Karpas-422 (cell line): ENCODE measurements at regions not wholly inside any gene's neighbourhood (a gene's known extent, or its start where the extent isn't known, plus 50 kb on each side); places are given as distances from the start of the nearest gene placed in this dataset.

Experiments
- DNase-seq: peaks from one replicate; pipeline ENCODE4 v3.0.0-alpha.2; 2015
- H2AFZ ChIP-seq: fragments of 200-600 bp; sonication (generic); 2 replicates; pipeline ENCODE4 v1.6.1; 2014; ENCODE audit warnings: antibody characterized with exemption, low read length, mixed read lengths
- H3K27ac ChIP-seq: fragments of 200-600 bp; sonication (generic); 2 replicates; pipeline ENCODE4 v1.5.1; 2014; ENCODE audit warnings: mild to moderate bottlenecking, low read length, moderate library complexity
- H3K27me3 ChIP-seq: fragments of 200-600 bp; sonication (generic); 2 replicates; pipeline ENCODE4 v1.6.1; 2014; ENCODE audit warnings: low read length, mixed read lengths
- H3K36me3 ChIP-seq: fragments of 200-600 bp; sonication (generic); 2 replicates; pipeline ENCODE4 v1.6.1; 2014; ENCODE audit warnings: low read length, mixed read lengths; ENCODE audit not compliant: insufficient read depth
- H3K4me1 ChIP-seq: fragments of 200-600 bp; sonication (generic); 2 replicates; pipeline ENCODE4 v1.6.1; 2014; ENCODE audit warnings: mild to moderate bottlenecking, low read length, mixed read lengths
- H3K4me2 ChIP-seq: fragments of 200-600 bp; sonication (generic); 2 replicates; pipeline ENCODE4 v1.6.1; 2014; ENCODE audit warnings: low read length, low read depth, mild to moderate bottlenecking; ENCODE audit not compliant: poor library complexity, severe bottlenecking
- H3K4me3 ChIP-seq: fragments of 200-600 bp; sonication (generic); 2 replicates; pipeline ENCODE4 v1.5.1; 2014; ENCODE audit warnings: mild to moderate bottlenecking, antibody characterized with exemption, low read length, mixed read lengths
- H3K79me2 ChIP-seq: fragments of 200-600 bp; sonication (generic); 2 replicates; pipeline ENCODE4 v1.6.1; 2014; ENCODE audit warnings: mild to moderate bottlenecking, low read length, mixed read lengths
- H3K9ac ChIP-seq: fragments of 200-600 bp; sonication (generic); 2 replicates; pipeline ENCODE4 v1.6.0; 2014; ENCODE audit warnings: low read length
- H3K9me2 ChIP-seq: fragments of 200-600 bp; sonication (generic), shearing (Covaris generic); replicated peaks from 2 replicates; pipeline ENCODE4 v1.6.0; 2014; ENCODE audit warnings: mild to moderate bottlenecking, low read length, moderate library complexity; ENCODE audit not compliant: insufficient read depth
- H3K9me3 ChIP-seq: fragments of 300-700, 200-600 bp; sonication (generic); 2 replicates; pipeline ENCODE4 v1.6.1; 2014; ENCODE audit warnings: low read length, mixed read lengths
- H4K20me1 ChIP-seq: fragments of 200-600 bp; sonication (generic); 2 replicates; pipeline ENCODE4 v1.6.1; 2014; ENCODE audit warnings: mild to moderate bottlenecking, antibody characterized with exemption, low read length, low read depth; ENCODE audit not compliant: insufficient read depth

GRCh38 chr2:133836691-133837345 is 268.6 kb upstream of the NCKAP5 start:
- Histone ChIP-seq H3K36me3 (no peaks in the 10 kb centered on the region), H3K4me2 (no peak overlapping the region), H2AFZ (no peak overlapping the region), H3K4me1 (no peaks in the 10 kb centered on the region), H3K27ac (no peak overlapping the region), H3K27me3 (no peaks in the 10 kb centered on the region), H3K4me3 (no peak overlapping the region), H3K9me3 (no peaks in the 10 kb centered on the region), H4K20me1 (no peaks in the 10 kb centered on the region), H3K9me2 (no peaks in the 10 kb centered on the region), H3K9ac (no peak overlapping the region), H3K79me2 (no peaks in the 10 kb centered on the region)
- DNase-seq, result no peak

- no peaks in the 10 kb centered on the region for H3K9me3 ChIP-seq
- H3K4me3 ChIP-seq, result no peak overlapping the region
- no peak overlapping the region for H3K27ac ChIP-seq
- H2AFZ ChIP-seq, result no peak overlapping the region
- no peaks in the 10 kb centered on the region for H3K4me1 ChIP-seq
- no peak overlapping the region for H3K4me2 ChIP-seq
- no peaks in the 10 kb centered on the region for H4K20me1 ChIP-seq
- H3K27me3 ChIP-seq, result no peaks in the 10 kb centered on the region
- H3K79me2 ChIP-seq, result no peaks in the 10 kb centered on the region
- DNase-seq, result no peak
- no peak overlapping the region for H3K9ac ChIP-seq
- H3K36me3 ChIP-seq, result no peaks in the 10 kb centered on the region
- H3K9me2 ChIP-seq, result no peaks in the 10 kb centered on the region
Measured at GRCh38 chr2:133837441-133838094, 269.3 kb upstream of the NCKAP5 start.

- Histone ChIP-seq H3K27ac (no peak overlapping the region), H3K27me3 (no peaks in the 10 kb centered on the region), H3K4me2 (no peak overlapping the region), H3K36me3 (no peaks in the 10 kb centered on the region), H3K9me2 (no peaks in the 10 kb centered on the region), H3K4me3 (no peak overlapping the region), H2AFZ (no peak overlapping the region), H3K79me2 (no peaks in the 10 kb centered on the region), H3K9me3 (no peaks in the 10 kb centered on the region), H4K20me1 (no peaks in the 10 kb centered on the region), H3K9ac (no peak overlapping the region), H3K4me1 (no peaks in the 10 kb centered on the region)
- DNase-seq, result no peak
Measured at GRCh38 chr2:133838642-133839365, 270.5 kb upstream of the NCKAP5 start.

- Histone ChIP-seq H4K20me1 (no peaks in the 10 kb centered on the region), H3K9me2 (no peaks in the 10 kb centered on the region), H2AFZ (no peak overlapping the region), H3K4me3 (no peak overlapping the region), H3K4me1 (no peaks in the 10 kb centered on the region), H3K27ac (no peak overlapping the region), H3K4me2 (no peak overlapping the region), H3K9me3 (no peaks in the 10 kb centered on the region), H3K9ac (no peak overlapping the region), H3K79me2 (no peaks in the 10 kb centered on the region), H3K27me3 (no peaks in the 10 kb centered on the region), H3K36me3 (no peaks in the 10 kb centered on the region)
- DNase-seq, result no peak
Measured at GRCh38 chr2:133839677-133840076, 271.4 kb upstream of the NCKAP5 start.

- Histone ChIP-seq H3K4me1 (no peaks in the 10 kb centered on the region), H3K27ac (no peak overlapping the region), H4K20me1 (no peaks in the 10 kb centered on the region), H3K79me2 (no peaks in the 10 kb centered on the region), H3K9me3 (no peaks in the 10 kb centered on the region), H3K27me3 (no peaks in the 10 kb centered on the region), H3K9me2 (no peaks in the 10 kb centered on the region), H3K36me3 (no peaks in the 10 kb centered on the region), H3K4me2 (no peak overlapping the region), H3K9ac (no peak overlapping the region), H2AFZ (no peak overlapping the region), H3K4me3 (no peak overlapping the region)
- DNase-seq, result no peak
Measured at GRCh38 chr2:133840761-133841160, 272.5 kb upstream of the NCKAP5 start.

- Histone ChIP-seq H3K4me3 (no peak overlapping the region), H3K9me3 (no peaks in the 10 kb centered on the region), H3K36me3 (no peaks in the 10 kb centered on the region), H3K27me3 (no peaks in the 10 kb centered on the region), H4K20me1 (no peaks in the 10 kb centered on the region), H3K79me2 (no peaks in the 10 kb centered on the region), H3K9ac (no peak overlapping the region), H3K27ac (no peak overlapping the region), H3K4me2 (no peak overlapping the region), H2AFZ (no peak overlapping the region), H3K4me1 (no peaks in the 10 kb centered on the region), H3K9me2 (no peaks in the 10 kb centered on the region)
- no peak for DNase-seq
Measured at GRCh38 chr2:133841900-133842299, 273.6 kb upstream of the NCKAP5 start.

- H3K4me2 ChIP-seq, result no peak overlapping the region
- H4K20me1 ChIP-seq, result no peaks in the 10 kb centered on the region
- no peak overlapping the region for H2AFZ ChIP-seq
- H3K36me3 ChIP-seq, result no peaks in the 10 kb centered on the region
- no peaks in the 10 kb centered on the region for H3K27me3 ChIP-seq
- no peaks in the 10 kb centered on the region for H3K9me3 ChIP-seq
- H3K4me1 ChIP-seq, result no peaks in the 10 kb centered on the region
- H3K4me3 ChIP-seq, result no peak overlapping the region
- H3K9me2 ChIP-seq, result no peaks in the 10 kb centered on the region
- H3K9ac ChIP-seq, result no peak overlapping the region
- no peak for DNase-seq
- H3K27ac ChIP-seq, result no peak overlapping the region
- no peaks in the 10 kb centered on the region for H3K79me2 ChIP-seq
Measured at GRCh38 chr2:133842446-133842845, 274.2 kb upstream of the NCKAP5 start.

- no peaks in the 10 kb centered on the region for H3K27me3 ChIP-seq
- no peak overlapping the region for H3K9ac ChIP-seq
- H3K9me3 ChIP-seq, result no peaks in the 10 kb centered on the region
- no peak overlapping the region for H3K27ac ChIP-seq
- no peaks in the 10 kb centered on the region for H4K20me1 ChIP-seq
- H3K4me3 ChIP-seq, result no peak overlapping the region
- H2AFZ ChIP-seq, result no peak overlapping the region
- no peaks in the 10 kb centered on the region for H3K4me1 ChIP-seq
- H3K79me2 ChIP-seq, result no peaks in the 10 kb centered on the region
- H3K9me2 ChIP-seq, result no peaks in the 10 kb centered on the region
- no peak for DNase-seq
- no peak overlapping the region for H3K4me2 ChIP-seq
- no peaks in the 10 kb centered on the region for H3K36me3 ChIP-seq
Measured at GRCh38 chr2:133843091-133843490, 274.8 kb upstream of the NCKAP5 start.
